Mesothelial cell of epicardium (in vitro differentiated cells): ENCODE measurements at regions not wholly inside any gene's neighbourhood (a gene's known extent, or its start where the extent isn't known, plus 50 kb on each side); places are given as distances from the start of the nearest gene placed in this dataset.

Source experiments
- DNase-seq, 2 experiments: peaks; one replicate each; pipeline ENCODE4 v3.0.0; 2021; ENCODE audit warnings: low spot score in 2 of 2; ENCODE audit not compliant: unreplicated experiment in 2 of 2
- H3K27ac Mint-ChIP-seq: 2 replicates; pipeline ENCODE4 v1.8.0; 2021; ENCODE audit warnings: mixed read lengths
- H3K27me3 Mint-ChIP-seq: 2 replicates; pipeline ENCODE4 v1.8.0; 2021; ENCODE audit warnings: low read depth, mixed read lengths
- H3K36me3 Mint-ChIP-seq: 2 replicates; pipeline ENCODE4 v1.8.0; 2021; ENCODE audit warnings: mixed read lengths
- H3K4me1 Mint-ChIP-seq: 2 replicates; pipeline ENCODE4 v1.8.0; 2021; ENCODE audit warnings: mixed read lengths
- H3K4me3 Mint-ChIP-seq: 2 replicates; pipeline ENCODE4 v1.8.0; 2021; ENCODE audit warnings: mild to moderate bottlenecking, moderate library complexity, mixed read lengths
- H3K9me3 Mint-ChIP-seq: 2 replicates; pipeline ENCODE4 v1.8.0; 2021; ENCODE audit warnings: mixed read lengths
- CTCF ChIP-seq: fragments of 200-600 bp; sonication (generic); IDR thresholded peaks from one replicate; pipeline ENCODE4 v1.5.0; 2021; ENCODE audit warnings: antibody characterized with exemption; ENCODE audit not compliant: unreplicated experiment

DNA sequence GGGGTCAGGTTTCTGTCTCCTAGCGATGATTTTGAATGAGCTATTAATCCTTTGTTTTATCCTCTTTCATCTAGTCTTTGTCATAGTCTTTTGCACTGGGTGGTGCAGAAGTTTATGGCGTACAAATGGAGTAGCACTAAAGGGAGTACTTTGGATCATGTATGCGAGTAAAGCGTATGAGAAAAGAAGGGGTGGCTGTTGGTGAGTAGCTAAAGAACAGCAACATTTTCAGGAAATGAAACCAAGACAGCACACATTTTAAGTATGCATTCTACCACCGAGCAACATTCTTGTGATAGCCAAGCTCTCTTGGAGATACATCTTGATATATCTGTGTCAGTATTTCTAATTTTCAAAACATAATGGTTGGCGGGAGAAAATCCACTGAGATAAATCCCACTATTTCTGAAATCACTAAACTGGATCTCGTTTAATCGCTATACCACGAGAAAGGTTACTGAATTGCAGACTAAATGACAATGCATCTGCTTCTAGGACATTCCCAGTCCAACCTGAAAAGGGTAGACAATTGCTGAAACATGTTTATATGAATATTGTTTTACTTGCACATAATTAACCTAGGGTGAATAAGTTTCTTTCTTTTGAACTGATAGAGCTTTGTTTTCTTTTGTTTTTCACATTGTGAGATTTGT is 196.1 kb downstream of the TRIM27 start:
- Mint-ChIP-seq H3K27ac (no peak overlapping the region), H3K36me3 (no peaks in the 10 kb centered on the region), H3K4me3 (peak overlapping the region; percentile 77), H3K9me3 (no peaks in the 10 kb centered on the region), H3K27me3 (peaks cover 95% of the 10 kb centered on the region), H3K4me1 (peaks cover 10% of the 10 kb centered on the region)
- TF ChIP-seq CTCF: no peak
- no peak for DNase-seq

- H3K27me3 Mint-ChIP-seq: peaks cover 99% of the 10 kb centered on the region
- TF ChIP-seq CTCF: no peak
- H3K27ac Mint-ChIP-seq: peak overlapping the region; percentile 74
- DNase-seq: no peak
- H3K9me3 Mint-ChIP-seq: no peaks in the 10 kb centered on the region
- H3K4me1 Mint-ChIP-seq: peaks cover 10% of the 10 kb centered on the region
- H3K4me3 Mint-ChIP-seq: peak overlapping the region; percentile 77
- no peaks in the 10 kb centered on the region for H3K36me3 Mint-ChIP-seq
Measured at GRCh38 chr6:28729501-28730402, 194.0 kb downstream of the TRIM27 start.

DNA sequence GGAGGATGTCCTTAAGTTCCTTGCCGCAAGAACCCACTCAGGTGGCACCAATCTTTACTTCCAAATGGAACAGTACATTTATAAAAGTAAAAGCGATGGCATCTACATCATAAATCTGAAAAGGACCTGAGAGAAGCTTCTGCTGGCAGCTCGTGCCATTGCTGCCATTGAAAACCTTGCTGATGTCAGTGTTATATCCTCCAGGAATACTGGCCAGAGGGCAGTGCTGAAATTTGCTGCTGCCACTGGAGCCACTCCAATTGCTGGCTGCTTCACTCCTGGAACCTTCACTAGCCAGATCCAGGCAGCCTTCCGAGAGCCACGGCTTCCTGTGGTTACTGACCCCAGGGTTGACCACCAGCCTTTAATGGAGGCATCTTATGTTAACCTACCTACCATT is 191.7 kb downstream of the TRIM27 start:
- no peaks in the 10 kb centered on the region for H3K36me3 Mint-ChIP-seq
- no peaks in the 10 kb centered on the region for H3K9me3 Mint-ChIP-seq
- H3K27me3 Mint-ChIP-seq: peaks cover 99% of the 10 kb centered on the region
- H3K27ac Mint-ChIP-seq: no peak overlapping the region
- H3K4me3 Mint-ChIP-seq: no peak overlapping the region
- TF ChIP-seq CTCF: no peak
- peaks cover 10% of the 10 kb centered on the region for H3K4me1 Mint-ChIP-seq
- no peak for DNase-seq

- H3K4me1 Mint-ChIP-seq: peaks cover 6% of the 10 kb centered on the region
- H3K27ac Mint-ChIP-seq: no peak overlapping the region
- peaks cover 99% of the 10 kb centered on the region for H3K27me3 Mint-ChIP-seq
- TF ChIP-seq CTCF: no peak
- H3K36me3 Mint-ChIP-seq: peaks cover 5% of the 10 kb centered on the region
- H3K9me3 Mint-ChIP-seq: peaks cover 15% of the 10 kb centered on the region
- DNase-seq: no peak
- H3K4me3 Mint-ChIP-seq: no peak overlapping the region
Measured at GRCh38 chr6:28734443-28734959, 189.3 kb downstream of the TRIM27 start.

GRCh38 chr6:28736121-28736520 is 187.7 kb downstream of the TRIM27 start:
- H3K36me3 Mint-ChIP-seq: peaks cover 5% of the 10 kb centered on the region
- H3K27ac Mint-ChIP-seq: no peak overlapping the region
- H3K27me3 Mint-ChIP-seq: peaks cover 91% of the 10 kb centered on the region
- no peak for DNase-seq
- no peaks in the 10 kb centered on the region for H3K4me1 Mint-ChIP-seq
- H3K4me3 Mint-ChIP-seq: no peak overlapping the region
- TF ChIP-seq CTCF: no peak
- peaks cover 15% of the 10 kb centered on the region for H3K9me3 Mint-ChIP-seq
